GM12878 (cell line): ENCODE measurements at regions not wholly inside any gene's neighbourhood (a gene's known extent, or its start where the extent isn't known, plus 50 kb on each side); places are given as distances from the start of the nearest gene placed in this dataset.

ENCODE experiments used
- ATAC-seq: fragments of 200-7000 bp; cut with Tn5 transposase; 3 replicates; pipeline ENCODE4 v1.9.1; 2020; ENCODE audit warnings: mild to moderate bottlenecking, moderate library complexity
- BruUV-seq: library from RNA; stranded (reverse); fragments of 400-500 nt; replicated peaks from 2 replicates; lab custom pipeline; 2021; lab: Mats Ljungman, UMichigan
- CTCF ChIA-PET: fragments of 300-600 bp; sonication (Branson Sonifier 250); formaldehyde crosslinking; extraction: SDS; loops from one replicate; lab custom pipeline; 2021; ENCODE audit warnings: inconsistent platforms; lab: Yijun Ruan, JAX
- POLR2A ChIA-PET: fragments of 350-600 bp; formaldehyde crosslinking; extraction: SDS; loops from one replicate; lab custom pipeline; 2021; ENCODE audit warnings: inconsistent platforms; lab: Charles Lee
- RAD21 ChIA-PET: fragments of 300-600 bp; sonication (Branson Sonifier 250); formaldehyde crosslinking; loops from one replicate; lab custom pipeline; 2023; ENCODE audit warnings: antibody characterized with exemption; ENCODE audit not compliant: unreplicated experiment; lab: Charles Lee
- SMC1A ChIA-PET: fragments of 300-600 bp; sonication (Branson Sonifier 250); formaldehyde crosslinking; loops from one replicate; lab custom pipeline; 2023; ENCODE audit not compliant: unreplicated experiment, uncharacterized antibody; lab: Charles Lee
- DNase-seq: peaks from one replicate; pipeline ENCODE4 v3.0.0-alpha.2; 2011; ENCODE audit warnings: low read depth, low spot score
- FAIRE-seq: peaks from 3 replicates; lab custom pipeline; 2011; peaks lifted over from hg19 to GRCh38; lab: Jason Lieb, UNC
- H2AFZ ChIP-seq: 2 replicates; pipeline ENCODE4 v1.6.0; 2011; ENCODE audit warnings: low read depth, low read length, control low read depth; ENCODE audit not compliant: control insufficient read depth
- H3K27ac ChIP-seq: 2 replicates; pipeline ENCODE4 v1.5.1; 2011; ENCODE audit warnings: control low read depth; ENCODE audit not compliant: control insufficient read depth, insufficient read depth
- H3K27me3 ChIP-seq, 2 experiments: replicated peaks in 1 of 2; 2 replicates each; pipeline versions ENCODE4 v1.6.0 to v1.6.1; 2011; ENCODE audit warnings: low read length in 1 of 2; ENCODE audit not compliant: control insufficient read depth in 2 of 2, insufficient read depth in 2 of 2
- H3K36me3 ChIP-seq, 2 experiments: 2 replicates each; pipeline ENCODE4 v1.5.1; 2011; ENCODE audit warnings: low read length in 1 of 2; ENCODE audit not compliant: control insufficient read depth in 2 of 2, insufficient read depth in 2 of 2
- H3K4me1 ChIP-seq: 2 replicates; pipeline ENCODE4 v1.6.1; 2011; ENCODE audit warnings: mild to moderate bottlenecking, low read length, moderate library complexity, mixed read lengths; ENCODE audit not compliant: control insufficient read depth, insufficient read depth
- H3K4me2 ChIP-seq: 2 replicates; pipeline ENCODE4 v1.6.0; 2011; ENCODE audit warnings: control low read depth; ENCODE audit not compliant: control insufficient read depth, insufficient read depth
- H3K4me3 ChIP-seq: fragments of 200-600 bp; sonication (generic); 2 replicates; pipeline ENCODE4 v1.5.1; 2016
- H3K79me2 ChIP-seq: 2 replicates; pipeline ENCODE4 v1.6.0; 2011; ENCODE audit warnings: low read length; ENCODE audit not compliant: control insufficient read depth, insufficient read depth
- H3K9ac ChIP-seq: 2 replicates; pipeline ENCODE4 v1.8.0; 2011; ENCODE audit warnings: low read length, control low read depth, mixed read lengths; ENCODE audit not compliant: control insufficient read depth, insufficient read depth
- H3K9me3 ChIP-seq: replicated peaks from 3 replicates; pipeline ENCODE4 v1.5.1; 2011; ENCODE audit warnings: mild to moderate bottlenecking, low read length; ENCODE audit not compliant: control insufficient read depth, insufficient read depth
- H4K20me1 ChIP-seq: 2 replicates; pipeline ENCODE4 v1.6.0; 2011; ENCODE audit not compliant: control insufficient read depth, insufficient read depth
- CHD1 ChIP-seq: IDR thresholded peaks from 2 replicates; pipeline ENCODE4 v1.6.1; 2012; ENCODE audit warnings: low read depth, low read length, improper control_type of control experiment
- E2F8 ChIP-seq: fragments of 450-650 bp; IDR thresholded peaks from 2 replicates; pipeline ENCODE4 v1.6.1; 2018; ENCODE audit warnings: mild to moderate bottlenecking, low read depth, moderate library complexity; ENCODE audit not compliant: partially characterized antibody
- EGR1 ChIP-seq, 2 experiments: IDR thresholded peaks; 1 replicate in 1 of 2; 2 replicates in 1 of 2; pipeline ENCODE4 v1.6.1; 2011 to 2012; ENCODE audit warnings: low read depth in 2 of 2, low read length in 2 of 2, borderline replicate concordance in 1 of 2, mild to moderate bottlenecking in 1 of 2, moderate library complexity in 1 of 2
- ETV6 ChIP-seq, 2 experiments: fragments of 450-650 bp in 1 of 2; IDR thresholded peaks in 1 of 2; conservative IDR thresholded peaks in 1 of 2; 2 replicates each; pipeline ENCODE4 v1.6.1; 2014; ENCODE audit warnings: antibody characterized with exemption in 1 of 2, borderline replicate concordance in 1 of 2, low read depth in 1 of 2, mild to moderate bottlenecking in 1 of 2, moderate library complexity in 1 of 2
- FOXK2 ChIP-seq: fragments of 450-650 bp; IDR thresholded peaks from 2 replicates; pipeline ENCODE4 v1.6.1; 2017; ENCODE audit warnings: mild to moderate bottlenecking, moderate library complexity
- GATAD2B ChIP-seq: fragments of 450-650 bp; conservative IDR thresholded peaks from 2 replicates; pipeline ENCODE4 v1.6.1; 2017; ENCODE audit warnings: low read depth, mild to moderate bottlenecking, moderate library complexity
- MYB ChIP-seq: fragments of 150-350 bp; IDR thresholded peaks from 2 replicates; pipeline ENCODE4 v1.6.1; 2014; ENCODE audit warnings: mild to moderate bottlenecking, low read depth, low read length, borderline replicate concordance
- MYC ChIP-seq: IDR thresholded peaks from 2 replicates; pipeline ENCODE4 v1.6.1; 2011; ENCODE audit warnings: mild to moderate bottlenecking, low read length, moderate library complexity, inconsistent platforms; ENCODE audit not compliant: insufficient read depth, insufficient replicate concordance, insufficient read length, severe bottlenecking
- NFYA ChIP-seq: IDR thresholded peaks from 2 replicates; pipeline ENCODE4 v1.6.1; 2011; ENCODE audit warnings: low read depth, mild to moderate bottlenecking, low read length, improper control_type of control experiment, borderline replicate concordance
- NR2C1 ChIP-seq: fragments of 450-650 bp; IDR thresholded peaks from 2 replicates; pipeline ENCODE4 v1.6.1; 2017; ENCODE audit warnings: antibody characterized with exemption, mild to moderate bottlenecking, moderate library complexity
- PBX3 ChIP-seq: IDR thresholded peaks from 2 replicates; pipeline ENCODE4 v1.6.1; 2011; ENCODE audit warnings: mild to moderate bottlenecking, low read depth, low read length, moderate library complexity; ENCODE audit not compliant: insufficient replicate concordance
- PKNOX1 ChIP-seq: fragments of 450-650 bp; IDR thresholded peaks from 2 replicates; pipeline ENCODE4 v1.6.1; 2016; ENCODE audit warnings: mild to moderate bottlenecking
- POU2F2 ChIP-seq: IDR thresholded peaks from 3 replicates; pipeline ENCODE4 v1.6.1; 2011; ENCODE audit warnings: low read depth, mild to moderate bottlenecking, low read length, borderline replicate concordance
- RAD51 ChIP-seq: fragments of 450-650 bp; IDR thresholded peaks from 2 replicates; pipeline ENCODE4 v1.6.1; 2016; ENCODE audit warnings: moderate library complexity, mild to moderate bottlenecking, inconsistent platforms
- RB1 ChIP-seq: fragments of 450-650 bp; formaldehyde crosslinking; IDR thresholded peaks from 2 replicates; pipeline ENCODE4 v1.6.1; 2017; ENCODE audit warnings: mild to moderate bottlenecking, borderline replicate concordance
- SP1 ChIP-seq: IDR thresholded peaks from one replicate; pipeline ENCODE4 v1.6.1; 2011; ENCODE audit warnings: low read depth, low read length
- SPI1 ChIP-seq: IDR thresholded peaks from 2 replicates; pipeline ENCODE4 v1.6.1; 2011; ENCODE audit warnings: low read depth, mild to moderate bottlenecking, low read length, moderate library complexity, borderline replicate concordance; ENCODE audit not compliant: insufficient read depth
- STAT3 ChIP-seq: IDR thresholded peaks from 2 replicates; pipeline ENCODE4 v1.6.1; 2011; ENCODE audit warnings: low read depth, low read length, improper control_type of control experiment
- TCF3 ChIP-seq: IDR thresholded peaks from 2 replicates; pipeline ENCODE4 v1.6.1; 2012; ENCODE audit warnings: low read depth, mild to moderate bottlenecking, low read length, borderline replicate concordance; ENCODE audit not compliant: insufficient read depth
- WGBS: methylation state at CpG from one replicate; pipeline ENCODE4 v1.1.6; 2016; ENCODE audit warnings: low lambda C conversion rate; ENCODE audit not compliant: insufficient replicate concordance, insufficient coverage; ENCODE audit errors: missing lambda C conversion rate; 5-methylcytosine and 5-hydroxymethylcytosine counted together
- in situ Hi-C: fragments of 300-500 bp; cut with MboI; formaldehyde crosslinking; loops from 9 replicates; pipeline ENCODE4 v1.14.3; 2018; ENCODE audit warnings: mixed read lengths
- intact Hi-C: fragments of 100-400 bp; cut with micrococcal nuclease; formaldehyde crosslinking; loops from one replicate; pipeline ENCODE4 v1.14.2; 2022; ENCODE audit not compliant: unreplicated experiment

- TF ChIP-seq NFYA = no peak
- no peak for TF ChIP-seq SPI1
- TF ChIP-seq EGR1 (IDR thresholded peaks at IDR 0.05; ENCODE audit: borderline replicate concordance in 1 of 2, low read depth in 2 of 2, low read length in 2 of 2) = no peak
- no peak for TF ChIP-seq CHD1
- TF ChIP-seq RAD51 = no peak
- no peak for TF ChIP-seq PKNOX1
- no peak for TF ChIP-seq STAT3
- TF ChIP-seq ETV6 (conservative IDR thresholded peaks at IDR 0.05 in 1 of 2, IDR thresholded peaks at IDR 0.05 in 1 of 2; ENCODE audit: borderline replicate concordance in 1 of 2, low read depth in 1 of 2) = no peak
- no peak for TF ChIP-seq SP1
Observed at GRCh38 chr6:169042061-169042460, 211.6 kb downstream of the THBS2 start (continued).

GRCh38 chr6:169041078-169041477, 212.6 kb downstream of the THBS2 start:
- ChIA-PET POLR2A (no interaction called here), CTCF (no interaction called here), SMC1A (no interaction called here), RAD21 (no interaction called here)
- TF ChIP-seq GATAD2B = no peak
- TF ChIP-seq TCF3 = no peak
- no peak for TF ChIP-seq SPI1
- TF ChIP-seq MYB = no peak
- no peak for TF ChIP-seq NR2C1
- TF ChIP-seq E2F8 = no peak
- TF ChIP-seq MYC = no peak
- no peak for TF ChIP-seq FOXK2
- TF ChIP-seq PBX3 = no peak
- TF ChIP-seq POU2F2 = no peak
- no peak for TF ChIP-seq RB1
- Histone ChIP-seq H3K4me1 (no peaks in the 10 kb centered on the region), H3K4me2 (no peak overlapping the region), H3K36me3 (no peaks in the 10 kb centered on the region), H3K79me2 (no peaks in the 10 kb centered on the region), H3K27ac (no peak overlapping the region), H3K27me3 (no peaks in the 10 kb centered on the region), H4K20me1 (no peaks in the 10 kb centered on the region), H2AFZ (no peak overlapping the region), H3K9ac (no peak overlapping the region), H3K9me3 (no peaks in the 10 kb centered on the region), H3K4me3 (no peak overlapping the region)
- WGBS = 26% methylated on average over 9 of the region's 9 CpGs
- intact Hi-C loops = no loop called here
- ATAC-seq = no peak
- no TSS peak for BruUV-seq
- DNase-seq = no peak
- FAIRE-seq = no peak
- in situ Hi-C loops = no loop called here
